GM19025 (cell line): ENCODE measurements at regions not wholly inside any gene's neighbourhood (a gene's known extent, or its start where the extent isn't known, plus 50 kb on each side); places are given as distances from the start of the nearest gene placed in this dataset.
"Not testable (repeated sequence)": the region's sequence is repeated elsewhere in the genome, so short reads cannot be mapped to it uniquely, and the experiment has no call there.

Experiments
- ATAC-seq: cut with Tn5 transposase; IDR thresholded peaks from one replicate; pipeline ENCODE4 v1.9.1; 2021; ENCODE audit warnings: mild to moderate bottlenecking, low read depth, moderate library complexity; ENCODE audit not compliant: unreplicated experiment

DNA sequence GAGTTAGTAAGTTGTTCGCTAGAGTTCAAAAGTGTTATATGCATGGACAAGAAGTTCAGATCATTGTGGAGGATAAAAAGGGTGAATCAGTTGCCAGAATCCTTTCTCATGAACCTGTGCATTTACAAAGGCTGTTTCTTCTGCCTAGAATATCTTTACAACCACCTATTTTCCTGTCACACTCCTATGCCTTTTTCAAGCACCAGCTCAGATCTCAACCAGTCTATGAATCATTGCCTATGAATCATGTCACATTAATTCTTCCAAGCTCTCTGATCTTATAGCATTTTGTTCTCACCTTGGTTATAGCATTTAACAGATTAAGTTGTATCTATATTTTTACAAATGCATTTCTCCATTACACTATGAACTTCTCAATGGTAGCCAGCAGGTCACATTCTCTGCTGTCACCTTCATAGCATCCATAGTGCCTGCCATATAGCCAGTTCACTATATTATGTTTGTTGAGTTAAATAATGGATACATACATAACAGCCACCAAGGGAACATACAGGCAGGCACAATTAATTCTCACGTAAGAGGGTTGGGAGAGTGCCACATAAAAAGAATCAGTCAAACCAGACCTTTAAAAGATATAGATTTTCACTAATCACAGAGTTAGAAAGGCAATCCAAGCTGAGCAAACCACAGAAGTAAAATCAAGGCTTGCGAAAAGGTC is 573.0 kb downstream of the FOXG1 start:
- no peak for ATAC-seq

DNA sequence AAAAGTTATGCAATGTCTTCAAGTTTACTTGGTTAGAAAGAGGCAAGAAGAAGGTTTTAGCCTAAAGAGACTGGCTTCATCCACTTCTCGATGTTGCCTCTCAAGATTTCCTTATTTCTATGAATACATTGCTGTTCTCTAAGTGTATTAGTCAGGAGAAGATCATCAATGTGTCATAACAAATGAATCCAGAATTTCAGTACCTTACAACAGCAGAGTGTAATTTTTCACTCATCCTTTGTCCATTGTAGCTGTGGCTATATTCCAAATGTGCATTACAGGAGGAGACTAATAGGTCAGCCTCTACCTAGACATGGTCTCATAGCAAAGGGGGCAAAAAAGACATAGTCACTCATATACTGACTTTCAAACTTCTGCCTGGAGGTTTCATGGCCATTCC is 579.1 kb downstream of the PRKD1 start:
- no peak for ATAC-seq

DNA sequence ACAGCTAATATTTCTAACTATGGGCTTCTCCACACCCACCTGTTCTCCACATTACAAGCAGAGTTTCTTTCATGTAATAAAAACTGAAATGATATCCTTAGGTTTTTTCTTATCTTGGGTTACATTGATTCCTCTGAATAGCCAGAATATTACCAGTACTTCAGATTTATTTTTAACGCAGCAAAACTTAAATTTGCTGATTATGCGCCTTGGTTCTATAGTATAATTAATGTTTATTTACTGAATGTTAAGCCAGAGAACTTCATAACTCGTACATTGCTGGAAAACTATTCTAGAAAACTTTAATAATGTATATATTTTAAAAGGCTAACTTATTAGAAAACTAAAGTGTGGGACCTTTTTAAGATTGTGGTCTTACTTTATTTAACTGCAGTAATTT is 577.2 kb downstream of the PRKD1 start:
- ATAC-seq: no peak

DNA sequence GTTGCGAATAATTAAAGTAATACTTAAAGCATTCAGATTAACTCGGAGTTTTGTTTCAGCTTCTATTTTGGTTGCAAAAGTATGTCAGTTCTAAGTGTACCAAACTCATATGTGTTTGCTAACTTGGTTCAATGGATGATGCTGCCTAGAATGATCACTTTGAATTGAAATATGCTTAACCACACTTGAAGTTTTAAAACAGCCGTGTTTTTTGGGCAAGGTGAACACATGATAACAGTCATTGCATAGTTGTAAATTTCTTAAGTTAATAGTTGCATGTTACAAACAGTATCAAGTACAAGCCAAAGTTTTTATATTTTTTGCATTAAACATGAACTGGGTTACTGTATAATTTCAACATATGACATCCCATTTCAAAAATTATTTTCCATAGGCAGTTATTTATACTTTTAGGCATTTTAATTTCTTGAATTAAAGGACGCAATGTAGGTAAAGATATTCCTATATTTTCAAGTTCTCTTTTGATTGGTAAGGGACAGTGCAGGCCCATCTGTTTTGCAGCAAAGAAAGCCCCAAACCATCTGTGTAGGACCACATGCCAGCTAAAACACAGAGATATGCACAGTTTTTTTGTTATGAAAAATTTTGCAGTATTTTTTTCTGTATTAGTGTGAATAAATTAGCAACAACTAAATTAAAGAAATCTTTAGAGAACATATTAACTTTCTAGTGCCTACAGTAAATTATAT is 575.5 kb downstream of the PRKD1 start:
- ATAC-seq: no peak

DNA sequence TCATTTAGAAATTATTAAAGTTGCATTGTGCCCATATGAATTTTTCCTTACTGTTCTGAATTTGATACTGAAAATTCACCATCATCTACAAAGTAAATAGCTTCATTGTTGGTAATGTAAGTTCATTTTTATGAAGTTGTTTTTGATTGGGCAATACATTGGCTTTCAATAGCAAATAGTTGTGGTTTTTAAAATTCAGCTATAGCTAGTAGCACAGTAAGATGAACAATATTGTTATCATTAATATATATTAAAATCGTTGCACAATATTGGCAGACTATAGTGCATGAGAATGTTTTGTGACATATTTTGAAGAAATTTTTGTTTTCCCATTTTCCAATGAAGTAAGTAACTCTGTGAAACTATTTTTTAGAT is 575.0 kb downstream of the PRKD1 start:
- no peak for ATAC-seq

DNA sequence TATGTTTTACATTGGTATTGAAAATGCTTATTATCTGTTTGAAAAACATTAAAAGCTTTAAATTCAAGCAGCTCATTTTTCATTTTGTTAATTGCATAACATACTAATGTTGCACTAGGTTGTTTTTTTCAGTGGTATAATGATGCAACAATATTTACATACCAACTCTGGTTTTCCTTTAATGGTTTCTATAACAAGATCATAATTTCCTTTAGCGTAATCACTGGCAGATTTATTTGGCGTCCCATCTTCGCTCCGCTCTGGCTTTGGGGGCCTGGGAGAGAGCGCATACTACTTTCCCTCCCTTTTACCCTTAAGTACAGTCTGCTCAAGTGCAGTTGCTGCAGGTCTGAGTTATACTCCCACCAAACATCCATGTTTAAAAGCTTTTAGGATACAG is 574.1 kb downstream of the PRKD1 start:
- no peak for ATAC-seq

DNA sequence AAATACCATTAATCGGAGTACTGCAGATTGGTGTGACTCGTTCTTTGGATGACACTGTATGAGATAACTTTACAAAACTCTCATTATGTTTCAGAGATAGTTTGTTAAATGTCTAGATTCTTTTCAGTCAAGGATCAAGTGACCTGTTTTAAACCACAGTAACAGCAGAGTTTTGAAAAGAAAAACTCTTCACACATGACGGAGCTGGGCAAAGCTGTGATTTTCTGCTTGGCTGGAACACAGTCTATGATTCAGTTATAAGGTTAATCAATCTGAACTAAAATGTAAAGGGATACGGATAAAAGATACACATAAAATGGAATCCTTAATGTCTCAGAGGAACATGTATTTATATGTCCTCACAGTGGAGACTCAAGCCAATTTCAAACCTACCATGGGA is 573.2 kb downstream of the PRKD1 start:
- ATAC-seq: no peak

DNA sequence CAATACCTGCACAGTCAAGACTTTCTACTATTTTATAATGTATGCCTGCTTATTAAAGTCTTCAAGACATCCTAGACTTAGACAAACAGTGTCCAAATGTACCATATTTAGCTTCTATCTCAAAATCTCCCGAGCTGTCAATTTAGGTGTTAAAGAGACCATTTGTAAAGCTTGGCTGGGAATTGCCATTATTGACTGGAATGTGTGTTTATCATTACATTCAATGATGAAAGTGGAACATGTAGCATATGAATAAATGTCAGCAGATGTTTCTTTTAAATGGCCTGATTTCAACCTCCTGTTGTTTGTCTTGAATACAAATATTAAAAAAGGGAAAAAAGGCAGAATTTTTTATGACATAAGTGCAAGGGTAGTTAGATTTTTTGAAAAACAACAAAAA is 572.3 kb downstream of the PRKD1 start:
- ATAC-seq: no peak

DNA sequence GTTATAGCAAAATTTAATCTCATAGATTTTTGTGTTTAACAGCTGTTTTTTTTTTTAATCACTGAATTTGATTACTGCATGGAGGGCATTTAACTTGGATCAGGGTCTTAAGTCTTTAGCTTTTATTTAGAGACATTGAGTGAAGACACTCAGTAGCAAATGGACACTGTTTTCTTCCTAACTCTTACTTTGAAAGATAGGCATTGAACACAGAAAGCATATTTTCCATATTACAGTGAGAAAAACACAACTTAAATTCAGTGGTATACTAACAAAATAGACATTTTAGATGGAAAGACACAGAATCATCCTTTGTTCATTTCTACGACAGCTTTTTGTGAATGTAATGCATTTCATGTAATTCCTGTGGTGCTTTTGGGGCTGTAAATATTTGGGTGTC is 571.8 kb downstream of the PRKD1 start:
- ATAC-seq: no peak

DNA sequence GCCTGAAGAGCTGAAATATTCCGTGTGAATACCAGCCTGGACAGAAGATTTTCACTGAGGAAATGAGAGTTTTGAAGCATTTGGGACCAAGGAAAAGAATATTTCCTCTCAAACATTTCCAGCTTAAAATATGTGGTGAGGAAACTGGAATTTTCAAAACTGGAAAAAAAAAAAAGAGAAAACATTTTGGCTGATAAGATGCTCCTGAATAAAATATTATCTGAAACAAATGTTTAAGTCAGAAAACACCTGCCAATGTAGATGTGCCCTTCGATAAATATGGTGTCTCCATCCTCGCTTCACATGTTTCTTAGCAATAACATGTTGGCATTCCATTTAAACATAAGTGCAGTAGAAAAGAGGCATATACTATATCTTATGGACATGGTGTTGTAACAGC is 567.0 kb downstream of the PRKD1 start:
- no peak for ATAC-seq

DNA sequence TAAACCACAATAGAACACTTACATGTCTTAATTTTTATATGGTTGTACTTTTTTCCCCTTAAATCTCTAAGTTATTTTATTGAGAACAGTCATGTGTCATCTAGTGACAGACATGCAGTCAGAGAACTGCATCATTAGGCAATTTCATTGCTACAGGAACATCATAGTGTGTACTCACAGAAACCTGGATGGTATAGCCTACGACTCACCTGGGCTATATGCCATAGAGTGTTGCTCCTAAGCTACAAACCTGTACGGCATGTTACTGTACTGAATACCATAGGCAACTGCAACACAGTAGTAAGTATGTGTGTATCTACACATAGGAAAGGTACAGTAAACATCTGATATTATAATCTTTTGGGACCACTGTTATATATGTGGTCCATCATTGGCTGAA is 557.6 kb downstream of the PRKD1 start:
- ATAC-seq: no peak

DNA sequence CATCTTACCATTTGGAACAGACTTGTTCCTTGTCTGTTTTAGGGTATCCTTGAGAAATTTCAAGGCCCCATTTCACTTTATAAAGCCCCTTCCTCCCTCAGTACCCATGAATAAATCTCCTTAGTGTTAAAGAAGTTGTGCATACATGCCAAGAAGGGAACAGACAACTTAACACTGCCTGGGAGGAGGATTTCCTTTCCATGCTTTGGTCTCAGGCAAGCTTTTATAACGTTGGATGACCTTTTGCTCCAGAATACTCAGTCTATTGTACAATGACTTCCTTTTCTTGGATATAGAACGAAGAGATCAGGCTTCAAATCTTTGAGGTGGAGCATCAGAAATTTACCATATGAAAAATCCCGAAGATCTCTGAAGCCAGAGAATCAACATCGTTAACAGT is 551.4 kb downstream of the PRKD1 start:
- no peak for ATAC-seq

DNA sequence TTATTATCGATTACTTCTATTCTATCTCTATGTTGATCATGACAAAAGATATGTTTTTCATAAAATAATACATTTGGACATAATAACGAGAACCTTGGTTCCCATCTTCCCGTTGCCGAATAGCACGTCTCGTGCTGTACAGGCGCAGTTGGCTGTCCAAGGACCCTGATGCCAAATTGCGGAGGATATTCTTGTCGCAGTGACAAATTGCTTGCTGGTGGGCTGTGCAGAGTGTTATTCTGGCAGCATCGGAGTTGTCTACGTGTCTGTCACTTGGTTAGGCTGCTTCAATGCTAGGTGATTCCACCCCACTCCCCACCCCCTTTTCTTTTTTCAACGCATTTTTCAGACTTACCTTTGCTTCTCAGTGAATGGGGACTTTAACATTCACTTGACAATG is 546.8 kb downstream of the PRKD1 start:
- no peak for ATAC-seq

DNA sequence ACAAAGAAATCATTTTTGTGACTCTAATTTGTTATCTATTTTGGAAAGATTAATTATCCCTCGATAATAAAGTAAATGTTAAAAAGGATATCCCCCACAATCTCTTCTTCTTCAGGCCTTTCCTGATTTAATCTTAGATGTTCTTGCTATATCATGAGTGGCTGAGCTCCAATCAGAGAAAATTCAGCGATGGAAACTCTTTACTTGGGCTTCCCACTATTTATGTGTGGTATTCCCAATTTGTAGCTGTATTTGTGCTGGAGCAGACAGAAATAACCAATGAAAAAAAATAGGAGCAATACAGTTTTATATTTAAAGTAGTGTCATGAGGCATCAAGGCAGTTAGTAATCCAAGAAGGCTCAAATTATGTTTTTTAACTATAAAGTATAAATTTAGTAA is 539.1 kb downstream of the PRKD1 start:
- no peak for ATAC-seq

DNA sequence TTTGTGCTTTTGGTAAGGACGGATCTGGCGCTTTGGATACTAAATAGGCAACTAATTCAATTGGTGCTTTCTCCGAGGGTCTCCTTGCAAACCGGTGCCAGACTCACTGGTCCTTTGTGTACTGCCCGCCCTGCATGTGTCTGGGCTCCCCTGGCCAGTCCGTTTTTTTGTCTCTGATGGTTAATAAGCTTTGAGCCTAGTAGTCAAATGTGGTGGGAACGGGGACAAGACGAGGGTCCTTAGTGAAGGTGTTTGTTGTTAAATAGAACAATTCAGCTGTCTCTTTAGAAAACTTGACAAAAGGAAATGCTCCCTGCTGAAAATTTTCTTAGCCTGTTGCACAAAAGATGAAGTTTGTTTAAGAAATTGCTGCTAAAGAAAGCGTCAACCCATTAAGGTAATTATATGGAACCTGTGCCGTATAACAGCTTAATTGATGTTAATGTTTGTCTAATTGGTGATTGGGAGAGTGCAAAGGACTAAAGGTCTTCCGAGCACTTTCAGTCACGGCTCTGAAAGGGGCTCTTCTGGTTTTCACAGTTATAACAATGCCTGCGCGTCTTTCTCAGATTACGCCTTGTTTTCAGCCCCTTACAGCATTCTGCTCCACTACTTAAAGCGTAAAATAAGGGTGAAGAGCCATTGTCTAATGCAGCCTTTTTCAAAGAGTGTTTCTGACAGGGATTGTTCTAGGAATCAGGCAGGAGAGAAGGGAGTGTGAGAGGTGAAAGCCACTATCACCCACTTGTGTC is 537.4 kb downstream of the PRKD1 start:
- no peak for ATAC-seq

DNA sequence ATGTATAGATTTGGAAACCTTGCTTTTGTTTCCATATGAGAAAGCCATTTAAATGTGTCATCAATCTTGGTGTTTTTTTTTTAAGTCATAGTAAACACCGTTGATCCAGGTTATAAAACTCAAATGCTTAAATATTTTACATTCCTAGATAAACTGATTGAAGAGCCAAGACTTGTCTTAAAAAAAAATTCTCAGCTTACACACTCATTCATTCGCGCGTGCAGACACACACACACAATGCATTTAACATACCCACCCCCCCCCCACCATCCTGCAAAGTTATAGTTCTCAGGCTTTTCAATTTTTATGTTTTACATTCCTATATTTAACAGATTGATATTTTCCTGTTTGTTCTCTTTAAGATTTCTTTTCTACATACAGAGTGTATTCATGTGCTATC is 536.4 kb downstream of the PRKD1 start:
- no peak for ATAC-seq

DNA sequence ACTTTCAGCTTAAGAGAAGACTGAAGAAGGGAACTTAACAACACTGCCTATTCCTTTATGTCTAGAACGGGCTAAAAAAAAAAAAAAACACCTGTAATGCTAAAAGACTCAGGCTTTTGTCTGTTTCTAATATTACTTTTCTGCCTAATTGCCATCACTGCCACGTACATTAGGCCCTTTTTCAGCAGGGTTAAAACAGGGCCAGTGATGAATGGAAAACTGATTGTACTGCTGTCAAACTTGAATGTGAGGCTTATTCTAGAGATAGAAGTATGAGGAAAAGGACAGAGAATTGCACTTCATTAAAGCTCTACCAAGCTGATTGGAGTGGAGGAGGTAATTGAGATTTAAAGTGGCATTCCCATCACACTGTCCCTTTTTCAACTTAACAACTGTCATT is 535.8 kb downstream of the PRKD1 start:
- ATAC-seq: no peak

DNA sequence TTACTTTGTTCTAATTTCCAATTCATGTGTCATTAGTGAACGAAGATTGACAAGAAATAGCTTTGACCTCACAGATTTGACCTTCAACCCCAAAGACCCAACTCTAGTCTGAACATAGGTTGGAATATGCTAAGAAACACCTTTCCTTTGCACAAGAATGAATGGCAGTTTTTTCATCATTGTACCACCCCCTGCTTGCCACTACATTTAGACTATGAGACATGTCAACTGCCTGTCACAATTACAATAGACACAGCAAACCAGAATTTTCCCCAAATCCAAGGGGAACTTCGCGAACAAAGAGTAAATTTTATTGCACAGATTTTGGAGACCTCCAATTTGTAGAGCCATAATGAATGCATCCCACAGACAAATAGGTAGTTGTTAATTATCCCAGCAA is 535.4 kb downstream of the PRKD1 start:
- ATAC-seq: no peak

DNA sequence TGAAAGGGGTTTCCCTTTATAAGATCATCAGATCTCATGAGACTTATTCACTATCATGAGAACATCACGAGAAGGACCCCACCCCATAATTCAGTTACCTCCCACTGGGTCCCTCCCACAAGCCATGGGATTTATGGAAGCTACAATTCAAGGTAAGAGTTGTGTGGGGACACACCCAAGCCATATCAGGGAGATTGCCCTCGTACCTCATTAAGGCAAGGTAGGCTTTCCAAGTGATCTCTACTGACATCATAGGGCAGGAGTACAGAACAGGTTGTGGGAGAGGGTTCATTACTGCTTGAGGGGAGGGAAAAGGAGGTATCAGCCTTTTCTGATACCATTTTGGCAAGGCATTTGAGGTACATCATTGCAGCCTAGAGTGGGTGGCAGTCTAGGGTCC is 524.6 kb downstream of the PRKD1 start:
- ATAC-seq: no peak

DNA sequence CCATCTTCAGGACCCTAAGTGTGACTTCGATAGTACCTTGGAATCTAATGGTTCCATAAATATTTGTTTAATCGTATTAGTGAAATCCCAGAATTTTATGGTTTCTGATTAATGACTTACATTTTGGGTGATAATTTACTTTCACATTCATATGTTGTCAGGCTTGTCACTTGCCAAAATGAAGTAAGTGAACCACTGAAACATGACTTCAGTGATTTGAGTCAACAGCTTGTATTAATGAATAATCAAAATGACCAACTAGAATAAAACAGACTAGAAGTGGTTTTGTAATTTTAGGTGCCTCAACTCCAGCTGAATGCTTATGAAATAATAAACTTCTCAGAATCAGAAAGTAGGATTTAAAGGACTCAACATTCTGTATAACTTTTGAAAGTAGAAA is 517.1 kb downstream of the PRKD1 start:
- no peak for ATAC-seq

DNA sequence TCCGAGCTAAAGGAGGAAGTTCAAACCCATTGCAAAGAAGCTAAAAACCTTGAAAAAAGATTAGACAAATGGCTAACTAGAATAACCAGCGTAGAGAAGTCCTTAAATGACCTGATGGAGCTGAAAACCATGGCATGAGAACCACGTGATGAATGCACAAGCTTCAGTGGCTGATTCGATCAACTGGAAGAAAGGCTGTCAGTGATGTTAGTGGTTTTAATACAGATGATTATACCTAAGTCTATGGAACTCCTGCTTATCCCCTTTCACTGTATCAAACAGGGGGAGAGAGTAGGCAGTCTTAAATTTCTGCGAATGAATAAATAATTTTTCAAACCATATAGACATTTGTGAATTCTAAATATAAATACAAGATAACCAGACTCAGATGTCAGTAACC is 512.7 kb downstream of the PRKD1 start:
- ATAC-seq: not testable (repeated sequence)

DNA sequence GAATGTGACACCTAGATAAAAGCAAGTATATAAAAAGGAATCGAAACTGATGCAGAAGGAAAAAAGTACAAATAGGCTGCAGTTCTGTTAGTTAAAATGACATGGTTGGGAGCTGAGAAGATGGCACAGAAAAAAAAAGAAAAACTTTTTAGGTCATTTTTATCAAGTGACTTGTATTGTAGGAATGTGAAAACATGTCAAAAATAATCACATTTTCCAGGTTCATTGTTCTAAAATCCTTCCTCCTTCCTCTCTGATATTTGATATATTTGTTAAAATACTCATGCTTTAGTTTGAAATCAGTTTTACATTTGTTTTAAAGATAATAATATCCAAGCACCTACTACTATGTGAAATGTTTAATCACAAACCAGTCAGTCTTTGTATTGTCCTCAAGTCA is 507.9 kb downstream of the PRKD1 start:
- no peak for ATAC-seq
